ENCODE measurements at regions not wholly inside any gene's neighbourhood (a gene's known extent, or its start where the extent isn't known, plus 50 kb on each side); places are given as distances from the start of the nearest gene placed in this dataset.

GRCh38 chr18:59985289-59985688 is 85.5 kb downstream of the PMAIP1 start:
- ATAC-seq: no peak
- no peak overlapping the region for H2AFZ ChIP-seq (ENCODE audit: control insufficient read depth, low read depth, low read length)
- no TSS peak for BruUV-seq (replicated peaks)
- no peak overlapping the region for H3K4me2 ChIP-seq (ENCODE audit: control insufficient read depth, insufficient read depth)
- POLR2A ChIA-PET: no interaction called here
- no peak overlapping the region for H3K4me3 ChIP-seq
- CTCF ChIA-PET: interaction anchor here (0.6 to 12.8 kb wide), 3 partner anchors 11 to 378 kb away, joined by 3 to 235 read pairs (median 11); no protein-coding TSS in a partner anchor
- no peak for FAIRE-seq
- no peaks in the 10 kb centered on the region for H3K27me3 ChIP-seq (replicated peaks in 1 of 2; ENCODE audit: control insufficient read depth in 2 of 2, insufficient read depth in 2 of 2, low read length in 1 of 2)
- H3K36me3 ChIP-seq (ENCODE audit: control insufficient read depth in 2 of 2, insufficient read depth in 2 of 2, low read length in 1 of 2): no peaks in the 10 kb centered on the region
- RAD21 ChIA-PET (ENCODE audit: unreplicated experiment): interaction anchor here (0.6 to 1.7 kb wide), 7 partner anchors 10 to 161 kb away, joined by 3 to 8 read pairs (median 3); no protein-coding TSS in a partner anchor
- SMC1A ChIA-PET (ENCODE audit: uncharacterized antibody, unreplicated experiment): interaction anchor here (0.8 to 10.7 kb wide), 6 partner anchors 10 to 565 kb away, joined by 3 to 118 read pairs (median 4); no protein-coding TSS in a partner anchor
- TF ChIP-seq CBX5 (IDR thresholded peaks at IDR 0.05; ENCODE audit: low read depth): no peak
- no peak for TF ChIP-seq SMAD1 (IDR thresholded peaks at IDR 0.05; ENCODE audit: low read depth, partially characterized antibody)
- no peak for TF ChIP-seq ZNF622 (IDR thresholded peaks at IDR 0.05)
- no peak for TF ChIP-seq PML (IDR thresholded peaks at IDR 0.05; ENCODE audit: low read length)
- TF ChIP-seq NKRF (conservative IDR thresholded peaks at IDR 0.05): no peak
- no peak for TF ChIP-seq KLF5 (IDR thresholded peaks at IDR 0.05; ENCODE audit: partially characterized antibody)
- no peak for TF ChIP-seq SUZ12 (IDR thresholded peaks at IDR 0.05; ENCODE audit: unreplicated experiment)
- no peak for TF ChIP-seq SIX5 (IDR thresholded peaks at IDR 0.05; ENCODE audit: low read depth, low read length, severe bottlenecking)
- no peak for TF ChIP-seq ZNF207 (IDR thresholded peaks at IDR 0.05; ENCODE audit: borderline replicate concordance)
- no peaks in the 10 kb centered on the region for H4K20me1 ChIP-seq (ENCODE audit: control insufficient read depth, insufficient read depth)
- H3K9me3 ChIP-seq (replicated peaks; ENCODE audit: control insufficient read depth, insufficient read depth, low read length): no peaks in the 10 kb centered on the region
- H3K9ac ChIP-seq (ENCODE audit: control insufficient read depth, insufficient read depth, low read length): no peak overlapping the region
- no peak for DNase-seq (ENCODE audit: low read depth, low spot score)
- H3K79me2 ChIP-seq (ENCODE audit: control insufficient read depth, insufficient read depth, low read length): no peaks in the 10 kb centered on the region
- H3K4me1 ChIP-seq (ENCODE audit: control insufficient read depth, insufficient read depth, low read length): no peaks in the 10 kb centered on the region
- intact Hi-C loops (cut with micrococcal nuclease; ENCODE audit: unreplicated experiment): no loop called here
- no peak overlapping the region for H3K27ac ChIP-seq (ENCODE audit: control insufficient read depth, insufficient read depth)
- in situ Hi-C loops (cut with MboI): no loop called here
- WGBS (ENCODE audit: insufficient coverage, insufficient replicate concordance, low lambda C conversion rate, missing lambda C conversion rate): 88% methylated on average over 5 of the region's 5 CpGs

Measured in GM12878 (cell line).